T47D (cell line): ENCODE measurements at regions not wholly inside any gene's neighbourhood (a gene's known extent, or its start where the extent isn't known, plus 50 kb on each side); places are given as distances from the start of the nearest gene placed in this dataset.

Source experiments
- DNase-seq, 2 experiments: peaks; one replicate each; pipeline versions ENCODE4 v3.0.0 to v3.0.0-alpha.2; 2011 to 2012; ENCODE audit warnings: low read depth in 1 of 2, low spot score in 1 of 2
- JUND ChIP-seq: IDR thresholded peaks from 2 replicates; pipeline ENCODE4 v1.6.1; 2012; ENCODE audit warnings: low read depth
- in situ Hi-C: cut with HindIII; loops from 2 replicates; pipeline ENCODE4 v1.10.0; 2016; ENCODE audit warnings: low sequenced_read_pairs, low pct_unique_long_range_greater_than_20kb

DNA sequence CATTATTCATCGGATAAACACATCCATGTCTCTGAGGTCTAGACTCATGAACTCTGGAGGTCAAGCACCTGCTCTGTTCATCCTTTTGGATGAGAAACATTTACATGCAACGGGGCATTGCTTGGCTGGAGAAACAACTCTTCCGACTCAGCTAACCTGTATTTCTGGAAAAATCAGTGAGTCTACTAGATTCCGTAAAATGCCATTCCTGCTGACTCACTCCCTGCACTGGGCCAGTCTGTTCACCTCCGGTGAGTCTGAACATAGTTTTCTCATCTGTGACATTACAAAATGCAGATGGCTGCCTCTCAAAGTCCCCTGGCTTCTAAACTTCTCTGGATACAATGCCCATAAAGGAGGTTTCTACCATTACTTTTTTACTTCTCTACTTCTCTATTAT, 185.7 kb upstream of the HS3ST1 start:
- in situ Hi-C loops, result no loop called here
- peak; percentile 61; the same call in 1 of the 2 replicates for TF ChIP-seq JUND
- DNase-seq, result peak; percentile 12 to 86

DNA sequence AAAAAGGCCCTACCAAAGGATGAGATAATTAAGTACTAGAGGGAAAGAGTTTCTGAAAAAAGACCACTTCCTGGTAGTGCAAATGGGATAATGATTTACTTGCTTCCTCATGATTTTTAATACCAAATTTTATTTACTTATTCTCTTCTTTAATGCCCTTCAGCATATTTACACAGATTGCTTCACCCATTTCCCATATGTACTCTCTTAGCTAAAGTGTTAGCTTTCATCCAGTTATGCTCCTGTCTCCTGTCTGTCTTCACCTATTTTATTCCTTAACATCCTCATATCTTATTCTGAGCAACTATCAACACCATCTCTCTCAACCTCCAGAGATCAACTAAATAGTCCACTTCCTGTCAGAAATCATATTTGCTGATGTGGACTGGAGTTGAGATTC, 183.2 kb upstream of the HS3ST1 start:
- DNase-seq, result no peak
- in situ Hi-C loops, result no loop called here
- TF ChIP-seq JUND, result no peak

- no peak for DNase-seq
- no peak for TF ChIP-seq JUND
- in situ Hi-C loops, result no loop called here
Observed at GRCh38 chr4:11609751-11610150, 181.1 kb upstream of the HS3ST1 start.

GRCh38 chr4:11608992-11609391, 180.3 kb upstream of the HS3ST1 start:
- DNase-seq, result no peak
- in situ Hi-C loops, result no loop called here
- no peak for TF ChIP-seq JUND

DNA sequence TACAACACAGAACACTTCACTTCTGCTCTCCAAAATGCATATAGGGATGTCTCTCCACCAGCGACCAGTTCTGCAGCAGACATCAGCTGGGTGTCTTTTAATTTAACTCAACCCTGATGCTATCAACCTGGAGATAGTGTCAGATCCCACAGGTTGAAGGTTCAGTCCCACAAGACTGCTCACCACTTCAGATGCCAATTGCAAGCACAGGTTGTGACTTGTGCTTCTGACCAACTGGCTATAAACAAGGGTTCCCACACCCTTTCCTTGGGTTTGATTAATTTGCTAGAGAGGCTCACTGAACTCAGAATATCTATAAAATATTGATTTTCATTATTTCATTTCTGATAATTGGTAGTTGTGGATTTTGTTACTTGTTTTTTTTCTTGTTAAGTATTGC, 177.4 kb upstream of the HS3ST1 start:
- no peak for DNase-seq
- in situ Hi-C loops, result no loop called here
- TF ChIP-seq JUND, result no peak

DNA sequence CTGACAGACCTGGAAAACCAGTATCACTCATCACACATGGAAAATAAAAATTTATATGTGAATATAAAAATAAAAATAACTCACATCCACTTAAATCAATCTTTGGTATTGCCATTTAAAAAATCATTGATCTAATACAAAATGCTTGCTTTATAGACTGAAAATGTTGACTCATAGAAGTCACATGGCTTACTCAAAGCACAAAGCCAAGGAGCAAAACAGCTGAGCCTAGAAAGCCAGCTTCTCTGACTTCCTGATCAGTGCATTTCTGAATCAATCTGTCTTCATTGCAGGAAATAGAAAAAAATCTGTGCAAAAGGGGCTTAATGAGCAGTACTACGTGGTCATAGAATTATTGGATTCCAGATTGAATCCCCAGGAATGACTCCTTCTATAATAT, 176.9 kb upstream of the HS3ST1 start:
- in situ Hi-C loops, result no loop called here
- DNase-seq, result no peak
- TF ChIP-seq JUND, result no peak

GRCh38 chr4:11604821-11605220, 176.1 kb upstream of the HS3ST1 start:
- no peak for DNase-seq
- TF ChIP-seq JUND, result no peak
- in situ Hi-C loops, result no loop called here

DNA sequence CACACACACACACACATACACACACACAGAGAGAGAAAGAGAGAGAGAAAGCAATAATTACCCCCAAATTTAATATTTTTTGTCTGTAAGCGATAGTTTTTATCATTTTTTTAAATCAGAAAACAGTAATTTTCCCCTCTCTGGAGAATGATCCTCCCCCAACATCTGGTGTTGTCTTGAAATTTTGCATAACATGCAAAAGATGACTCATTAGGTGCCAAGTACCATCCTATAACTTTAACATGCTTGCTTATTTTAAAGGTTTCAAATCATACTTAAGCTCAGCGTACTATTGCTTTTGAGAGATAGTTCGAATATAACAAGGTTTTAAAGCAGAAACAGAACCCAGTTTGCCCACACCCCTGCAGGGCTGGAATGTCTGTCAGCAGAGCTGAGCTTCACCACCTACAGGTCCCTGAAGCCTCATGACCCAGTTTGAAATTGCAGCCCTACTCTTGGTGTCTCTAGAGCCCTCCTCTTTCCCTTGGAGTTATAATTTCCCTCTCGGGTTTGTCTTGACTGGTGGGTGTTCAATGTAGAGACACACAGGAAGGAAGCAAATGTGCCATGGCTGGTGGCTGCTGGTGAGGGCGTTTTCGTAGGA, 175.0 kb upstream of the HS3ST1 start:
- in situ Hi-C loops, result no loop called here
- no peak for TF ChIP-seq JUND

DNA sequence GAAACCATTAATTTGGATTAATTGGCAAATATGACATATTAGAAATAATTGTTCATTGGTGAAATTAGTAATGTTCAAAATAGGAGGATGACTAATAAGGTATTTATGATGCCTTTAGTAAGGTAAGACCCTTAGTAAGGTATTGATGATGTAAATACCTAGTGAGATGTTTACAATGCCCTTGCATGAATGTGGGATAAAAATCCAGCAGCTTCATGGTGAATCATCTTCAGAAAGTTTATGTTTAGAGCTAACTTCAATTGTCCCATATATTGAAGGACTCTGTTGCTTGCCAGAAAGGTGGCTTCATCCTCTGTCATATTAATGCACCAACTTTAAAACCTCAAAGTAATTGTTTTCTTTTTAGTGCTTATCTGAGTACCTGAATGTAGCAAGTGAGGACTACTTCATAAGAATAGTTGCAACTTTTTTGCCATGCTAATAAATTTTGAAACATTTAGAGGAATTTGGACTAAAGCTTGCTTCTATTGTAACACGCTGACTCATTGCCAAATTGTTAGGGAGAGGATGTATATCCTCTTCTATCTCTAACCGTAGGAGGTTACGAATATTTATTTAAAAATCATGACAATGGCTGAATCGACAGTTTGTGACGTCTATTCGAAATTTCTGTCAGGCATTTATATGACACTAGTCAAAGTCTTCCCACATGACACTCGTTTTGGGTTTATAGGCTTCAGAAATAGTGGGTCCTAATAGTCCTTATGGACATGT, 174.1 kb upstream of the HS3ST1 start:
- TF ChIP-seq JUND, result no peak
- in situ Hi-C loops, result no loop called here
- DNase-seq, result no peak

More for the DNA sequence above, 175.0 kb upstream of the HS3ST1 start:
- no peak for DNase-seq

GRCh38 chr4:11599064-11599463, 170.4 kb upstream of the HS3ST1 start:
- TF ChIP-seq JUND, result no peak
- in situ Hi-C loops, result no loop called here
- no peak for DNase-seq

GRCh38 chr4:11598591-11598990, 169.9 kb upstream of the HS3ST1 start:
- DNase-seq, result no peak
- TF ChIP-seq JUND, result no peak
- in situ Hi-C loops, result no loop called here

- TF ChIP-seq JUND, result no peak
- no peak for DNase-seq
- in situ Hi-C loops, result no loop called here
Observed at GRCh38 chr4:11597506-11597905, 168.8 kb upstream of the HS3ST1 start.

DNA sequence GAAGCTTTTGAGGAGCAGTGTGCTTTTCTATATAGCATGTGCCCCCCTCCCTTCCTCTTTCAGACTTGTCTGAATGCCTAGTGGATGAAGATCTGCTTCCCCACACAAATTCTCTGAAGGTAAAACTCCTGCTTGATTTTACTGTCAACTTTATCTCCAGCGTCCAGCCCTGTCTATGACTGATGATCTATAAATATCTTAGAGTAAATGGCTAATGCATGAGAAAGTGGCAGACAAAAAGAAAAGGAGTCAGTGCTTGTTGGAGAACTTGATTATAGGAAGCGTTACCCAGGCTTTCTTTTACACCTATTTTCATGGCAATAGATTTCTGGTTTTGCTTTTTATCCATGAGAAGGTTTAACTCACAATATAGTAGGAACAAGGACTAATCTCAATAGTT, 168.3 kb upstream of the HS3ST1 start:
- no peak for TF ChIP-seq JUND
- no peak for DNase-seq
- in situ Hi-C loops, result no loop called here
